ENCODE measurements at regions not wholly inside any gene's neighbourhood (a gene's known extent, or its start where the extent isn't known, plus 50 kb on each side); places are given as distances from the start of the nearest gene placed in this dataset.

- H3K4me2 ChIP-seq (ENCODE audit: insufficient read depth in 1 of 2, low read depth in 2 of 2, low read length in 2 of 2) = no peak overlapping the region
- H4K5ac ChIP-seq (ENCODE audit: insufficient read length, low read depth, low read length) = no peak overlapping the region
- H3K27me3 ChIP-seq (replicated peaks in 1 of 4; ENCODE audit: control insufficient read depth in 3 of 4, extremely low read depth in 1 of 4, insufficient read depth in 3 of 4, low read length in 3 of 4) = no peaks in the 10 kb centered on the region
- WGBS, 2 experiments (ENCODE audit: extremely low coverage in 1 of 2, insufficient coverage in 1 of 2, insufficient read length in 1 of 2, insufficient replicate concordance in 2 of 2, low coverage in 1 of 2, low lambda C conversion rate in 2 of 2, missing lambda C conversion rate in 1 of 2) = 95% methylated on average over 3 of the region's 3 CpGs; no CpG with 5 or more reads in 1 of the 2 experiments
- no peak overlapping the region for H3K4me3 ChIP-seq (ENCODE audit: extremely low read depth in 1 of 4, insufficient read depth in 2 of 4, low read depth in 3 of 4, low read length in 4 of 4)
- H3K36me3 ChIP-seq (ENCODE audit: control insufficient read depth in 2 of 4, insufficient read depth in 4 of 4, low read length in 3 of 4) = no peaks in the 10 kb centered on the region
- ChIA-PET POLR2A (ENCODE audit: partially characterized antibody) (interaction anchor here (1.4 kb wide), 1 partner anchor 26 kb away, joined by 3 read pairs; no protein-coding TSS in a partner anchor), CTCF (ENCODE audit: partially characterized antibody) (interaction anchor here (1.6 kb wide), 1 partner anchor 75 kb away, joined by 8 read pairs; a partner anchor contains a TSS)
- no peak for DNase-seq (ENCODE audit: low read depth in 1 of 2, low spot score in 2 of 2)
- H3K9ac ChIP-seq (replicated peaks in 1 of 4; ENCODE audit: extremely low read depth in 1 of 4, low read depth in 3 of 4, low read length in 3 of 4) = no peak overlapping the region
- no peak overlapping the region for H4K91ac ChIP-seq (replicated peaks; ENCODE audit: insufficient read length, low read length)
- peaks cover 2 to 3% (median 3%) of the 10 kb centered on the region in 4 experiments; a peak in 5 of 7 replicates for H3K4me1 ChIP-seq (replicated peaks in 1 of 4; ENCODE audit: control insufficient read depth in 3 of 4, insufficient read depth in 4 of 4, low read length in 3 of 4)
- no peak overlapping the region for H2BK20ac ChIP-seq (ENCODE audit: low read length)
- H3K56ac ChIP-seq (replicated peaks; ENCODE audit: insufficient read length, low read depth, low read length) = no peak overlapping the region
- peaks cover 0 to 16% of the 10 kb centered on the region in 2 experiments; a peak in 2 of 4 replicates for H3K79me2 ChIP-seq (ENCODE audit: control insufficient read depth in 1 of 2, insufficient read depth in 2 of 2, low read length in 2 of 2)
- no peak overlapping the region for H2BK15ac ChIP-seq (ENCODE audit: low read length)
- no peak overlapping the region for H3K18ac ChIP-seq (ENCODE audit: extremely low read depth, low read length)
- no peak overlapping the region for H3K14ac ChIP-seq (ENCODE audit: insufficient read length)
- H2BK120ac ChIP-seq (replicated peaks; ENCODE audit: low read depth, low read length) = no peak overlapping the region
- no peak overlapping the region; the same call in 1 of the 2 replicates for H2AK5ac ChIP-seq (ENCODE audit: low read depth, low read length)
- no peak overlapping the region for H3K27ac ChIP-seq (ENCODE audit: low read depth, low read length)
- no peak for FAIRE-seq
- no peak overlapping the region for H3K4ac ChIP-seq (replicated peaks; ENCODE audit: insufficient read length, low read depth, low read length)
- peaks cover 3% of the 10 kb centered on the region for H3K79me1 ChIP-seq (ENCODE audit: low read depth, low read length)
- H3K23me2 ChIP-seq (ENCODE audit: low read depth, low read length) = no peaks in the 10 kb centered on the region; the same call in 1 of the 2 replicates
- no peaks in the 10 kb centered on the region for H3K9me3 ChIP-seq (ENCODE audit: insufficient read depth in 2 of 2, low read depth in 1 of 2, low read length in 1 of 2)
- H4K8ac ChIP-seq (ENCODE audit: extremely low read depth, insufficient read depth, low read length) = no peak overlapping the region
- peaks cover 0 to 5% of the 10 kb centered on the region in 2 experiments for H4K20me1 ChIP-seq (replicated peaks in 1 of 2; ENCODE audit: control insufficient read depth in 1 of 2, insufficient read depth in 2 of 2, low read length in 2 of 2)
- H3K23ac ChIP-seq (ENCODE audit: insufficient read length) = no peak overlapping the region
- H2BK5ac ChIP-seq (ENCODE audit: low read depth, low read length) = no peak overlapping the region
- H2AFZ ChIP-seq (ENCODE audit: low read length) = no peak overlapping the region
- H2BK12ac ChIP-seq (ENCODE audit: low read depth, low read length) = no peak overlapping the region; the same call in 1 of the 2 replicates
- TF ChIP-seq SIRT6 (IDR thresholded peaks at IDR 0.05; ENCODE audit: low read length) (no peak), CBX5 (IDR thresholded peaks at IDR 0.05; ENCODE audit: low read depth, low read length) (no peak), CTBP2 (IDR thresholded peaks at IDR 0.05; ENCODE audit: borderline replicate concordance, insufficient read depth, insufficient read length, low read length) (no peak), TAF7 (optimal IDR thresholded peaks at IDR 0.05; ENCODE audit: borderline replicate concordance, low read depth, low read length) (no peak), JUN (IDR thresholded peaks at IDR 0.05; ENCODE audit: low read depth, low read length) (no peak), EGR1 (IDR thresholded peaks at IDR 0.05; ENCODE audit: borderline replicate concordance, low read depth, low read length) (no peak), SIX5 (IDR thresholded peaks at IDR 0.05; ENCODE audit: low read depth, low read length) (no peak), CREB1 (IDR thresholded peaks at IDR 0.05) (no peak), EZH2 (IDR thresholded peaks at IDR 0.05; ENCODE audit: low read depth, low read length, severe bottlenecking) (no peak), RFX5 (IDR thresholded peaks at IDR 0.05; ENCODE audit: borderline replicate concordance, low read depth, low read length) (no peak), POLR2A (IDR thresholded peaks at IDR 0.05; ENCODE audit: control extremely low read depth in 1 of 2, low read depth in 2 of 2, low read length in 2 of 2) (no peak), POU5F1 (IDR thresholded peaks at IDR 0.05; ENCODE audit: low read depth, low read length) (no peak), BACH1 (IDR thresholded peaks at IDR 0.05; ENCODE audit: low read length) (no peak), YY1 (IDR thresholded peaks at IDR 0.05; ENCODE audit: low read depth, low read length) (no peak), SP2 (IDR thresholded peaks at IDR 0.05; ENCODE audit: low read length) (no peak)
- TF ChIP-seq, protein P1, sequence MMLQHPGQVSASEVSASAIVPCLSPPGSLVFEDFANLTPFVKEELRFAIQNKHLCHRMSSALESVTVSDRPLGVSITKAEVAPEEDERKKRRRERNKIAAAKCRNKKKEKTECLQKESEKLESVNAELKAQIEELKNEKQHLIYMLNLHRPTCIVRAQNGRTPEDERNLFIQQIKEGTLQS (IDR thresholded peaks at IDR 0.05; ENCODE audit: insufficient read depth, low read depth, low read length) = no peak
These were observed 143.8 kb downstream of the HAUS1 start for GRCh38 chr18:46247942-46248341.

Measured in H1 (cell line).